Ishikawa (cell line): ENCODE measurements at regions not wholly inside any gene's neighbourhood (a gene's known extent, or its start where the extent isn't known, plus 50 kb on each side); places are given as distances from the start of the nearest gene placed in this dataset.

Experiments used
- CEBPB ChIP-seq: IDR thresholded peaks from 2 replicates; pipeline ENCODE4 v1.6.1; 2012
- CREB1 ChIP-seq: IDR thresholded peaks from 2 replicates; pipeline ENCODE4 v1.6.1; 2012; ENCODE audit warnings: low read depth
- EGR1 ChIP-seq: IDR thresholded peaks from 2 replicates; pipeline ENCODE4 v1.6.1; 2012
- EP300 ChIP-seq: IDR thresholded peaks from 2 replicates; pipeline ENCODE4 v1.6.1; 2012; ENCODE audit warnings: borderline replicate concordance
- FOXM1 ChIP-seq: IDR thresholded peaks from 2 replicates; pipeline ENCODE4 v1.6.1; 2012; ENCODE audit warnings: low read depth, borderline replicate concordance
- MAX ChIP-seq: IDR thresholded peaks from 2 replicates; pipeline ENCODE4 v1.6.1; 2012
- NFIC ChIP-seq: IDR thresholded peaks from 2 replicates; pipeline ENCODE4 v1.6.1; 2012
- RAD21 ChIP-seq: IDR thresholded peaks from 2 replicates; pipeline ENCODE4 v1.6.1; 2012; ENCODE audit warnings: low read depth
- REST ChIP-seq: IDR thresholded peaks from 2 replicates; pipeline ENCODE4 v1.6.1; 2012; ENCODE audit warnings: low read depth, mild to moderate bottlenecking
- TAF1 ChIP-seq: IDR thresholded peaks from 2 replicates; pipeline ENCODE4 v1.6.1; 2012; ENCODE audit warnings: low read depth, mild to moderate bottlenecking
- TCF12 ChIP-seq: IDR thresholded peaks from 2 replicates; pipeline ENCODE4 v1.6.1; 2012; ENCODE audit warnings: low read depth
- TEAD4 ChIP-seq: IDR thresholded peaks from 2 replicates; pipeline ENCODE4 v1.6.1; 2012
- YY1 ChIP-seq: IDR thresholded peaks from 2 replicates; pipeline ENCODE4 v1.6.1; 2012; ENCODE audit warnings: low read depth
- ZBTB7A ChIP-seq: IDR thresholded peaks from 2 replicates; pipeline ENCODE4 v1.6.1; 2012; ENCODE audit warnings: low read depth

DNA sequence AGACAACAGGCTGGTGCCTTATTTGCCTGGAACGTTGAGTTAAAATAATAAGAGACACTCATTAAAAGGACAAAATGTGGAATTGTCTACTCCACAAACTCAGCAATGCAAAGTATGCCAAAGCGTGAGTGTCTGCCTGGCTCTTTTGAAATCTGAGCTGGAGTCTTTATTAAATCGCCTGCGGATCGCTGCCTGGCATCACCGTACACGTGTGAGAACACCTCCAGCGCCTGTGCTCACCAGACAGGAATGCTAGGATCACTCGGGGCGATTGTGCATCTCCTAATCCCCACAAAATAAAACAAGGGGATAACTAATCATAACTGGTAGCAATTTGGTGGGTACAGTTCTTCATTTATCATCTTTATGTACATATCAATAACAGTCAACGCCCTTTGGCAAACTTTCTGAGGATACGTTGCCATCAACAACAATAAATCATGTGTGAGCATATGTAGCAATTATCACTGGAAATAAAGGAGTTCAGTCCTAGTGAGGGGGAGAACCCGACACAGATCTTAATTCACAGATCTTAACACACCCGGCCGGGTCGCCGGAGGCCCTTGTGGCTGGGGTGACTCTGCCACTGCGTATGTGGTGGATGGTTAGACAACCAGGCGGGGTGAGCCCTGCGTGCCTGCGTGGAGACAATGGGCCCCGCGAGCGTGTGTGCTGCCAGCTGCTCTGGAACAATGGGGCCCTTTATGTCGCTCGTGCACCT, 284.9 kb upstream of the IRX1 start:
- TF ChIP-seq REST (no peak), TEAD4 (no peak), CREB1 (no peak), ZBTB7A (no peak), RAD21 (no peak), EP300 (no peak), MAX (no peak), CEBPB (no peak), NFIC (no peak), YY1 (no peak), FOXM1 (no peak), TCF12 (no peak), TAF1 (no peak), EGR1 (no peak)
